Cardiac fibroblast (primary cell): ENCODE measurements at regions not wholly inside any gene's neighbourhood (a gene's known extent, or its start where the extent isn't known, plus 50 kb on each side); places are given as distances from the start of the nearest gene placed in this dataset.
A peak's percentile ranks its signal among the peaks of the same experiment; 100 is the strongest.

ENCODE experiments used
- DNase-seq, 2 donors: peaks; one replicate each; pipeline versions ENCODE4 v3.0.0 to v3.0.0-alpha.2; 2010; ENCODE audit warnings: low read depth in 2 of 2
- H3K4me3 ChIP-seq, 2 donors: replicated peaks in 1 of 2; 1 replicate in 1 of 2; 2 replicates in 1 of 2; pipeline ENCODE4 v1.5.1; 2011; ENCODE audit warnings: low read depth in 2 of 2, low read length in 2 of 2, mild to moderate bottlenecking in 2 of 2, moderate library complexity in 1 of 2
- TF ChIP-seq, protein P1 (sequence below): IDR thresholded peaks from one replicate; pipeline ENCODE4 v1.5.1; 2011; ENCODE audit warnings: low read depth, mild to moderate bottlenecking, low read length, inconsistent platforms

DNA sequence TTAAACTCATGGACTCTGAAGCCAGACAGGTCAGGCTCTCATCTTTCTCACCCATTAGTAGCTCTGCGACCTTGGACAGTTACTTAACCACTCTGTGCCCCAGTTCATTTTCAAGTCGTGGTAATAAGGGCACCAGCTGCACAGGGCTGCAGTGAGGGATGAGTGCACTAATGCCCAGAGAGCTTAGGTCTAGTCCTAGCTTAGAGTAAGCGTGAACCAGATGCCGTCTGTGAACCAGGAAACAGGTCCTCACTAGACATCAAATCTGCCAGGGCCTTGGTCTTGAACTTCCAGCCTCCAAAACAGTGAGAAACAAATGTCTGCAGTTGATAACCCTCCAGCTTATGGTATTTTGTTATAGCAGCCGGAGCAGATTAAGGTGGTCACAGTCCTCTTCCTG is 222.4 kb upstream of the PFKP start:
- no peak overlapping the region for H3K4me3 ChIP-seq
- DNase-seq, result no peak
- TF ChIP-seq, protein P1, sequence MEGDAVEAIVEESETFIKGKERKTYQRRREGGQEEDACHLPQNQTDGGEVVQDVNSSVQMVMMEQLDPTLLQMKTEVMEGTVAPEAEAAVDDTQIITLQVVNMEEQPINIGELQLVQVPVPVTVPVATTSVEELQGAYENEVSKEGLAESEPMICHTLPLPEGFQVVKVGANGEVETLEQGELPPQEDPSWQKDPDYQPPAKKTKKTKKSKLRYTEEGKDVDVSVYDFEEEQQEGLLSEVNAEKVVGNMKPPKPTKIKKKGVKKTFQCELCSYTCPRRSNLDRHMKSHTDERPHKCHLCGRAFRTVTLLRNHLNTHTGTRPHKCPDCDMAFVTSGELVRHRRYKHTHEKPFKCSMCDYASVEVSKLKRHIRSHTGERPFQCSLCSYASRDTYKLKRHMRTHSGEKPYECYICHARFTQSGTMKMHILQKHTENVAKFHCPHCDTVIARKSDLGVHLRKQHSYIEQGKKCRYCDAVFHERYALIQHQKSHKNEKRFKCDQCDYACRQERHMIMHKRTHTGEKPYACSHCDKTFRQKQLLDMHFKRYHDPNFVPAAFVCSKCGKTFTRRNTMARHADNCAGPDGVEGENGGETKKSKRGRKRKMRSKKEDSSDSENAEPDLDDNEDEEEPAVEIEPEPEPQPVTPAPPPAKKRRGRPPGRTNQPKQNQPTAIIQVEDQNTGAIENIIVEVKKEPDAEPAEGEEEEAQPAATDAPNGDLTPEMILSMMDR, result no peak

DNA sequence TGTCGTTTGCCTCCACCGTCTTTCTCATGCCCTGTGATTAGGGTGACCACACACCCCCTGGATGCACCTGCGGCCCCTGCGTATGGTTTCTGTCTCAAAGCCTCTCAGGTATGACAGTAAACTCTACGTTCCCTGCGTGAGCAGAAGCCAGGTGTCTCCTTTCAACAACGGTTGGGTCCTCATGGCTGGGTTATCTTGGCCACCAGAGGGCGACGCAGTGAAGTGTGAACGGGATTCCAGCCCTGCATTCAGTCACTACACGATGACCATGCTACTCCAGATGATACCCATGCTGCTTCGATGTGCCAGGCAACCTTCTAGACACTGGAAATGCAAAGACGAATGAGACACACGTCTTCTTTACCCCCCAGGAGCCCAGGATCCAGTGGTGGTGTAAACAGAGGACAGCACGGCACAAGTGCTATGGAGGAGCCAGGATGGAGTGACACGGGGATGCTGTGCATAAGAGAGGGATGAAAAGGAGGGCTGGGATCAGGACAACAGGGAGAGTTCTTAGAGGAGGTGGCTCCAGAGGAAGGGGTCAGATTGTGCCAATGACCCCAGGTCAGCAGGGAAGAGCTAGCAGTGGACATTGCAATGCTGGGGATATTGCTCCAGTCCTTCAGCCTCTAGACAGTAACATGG is 228.1 kb upstream of the PFKP start:
- DNase-seq, result peak in 1 of 2 donors; percentile 15
- no peak overlapping the region for H3K4me3 ChIP-seq
- TF ChIP-seq, protein P1, result peak; percentile 44

DNA sequence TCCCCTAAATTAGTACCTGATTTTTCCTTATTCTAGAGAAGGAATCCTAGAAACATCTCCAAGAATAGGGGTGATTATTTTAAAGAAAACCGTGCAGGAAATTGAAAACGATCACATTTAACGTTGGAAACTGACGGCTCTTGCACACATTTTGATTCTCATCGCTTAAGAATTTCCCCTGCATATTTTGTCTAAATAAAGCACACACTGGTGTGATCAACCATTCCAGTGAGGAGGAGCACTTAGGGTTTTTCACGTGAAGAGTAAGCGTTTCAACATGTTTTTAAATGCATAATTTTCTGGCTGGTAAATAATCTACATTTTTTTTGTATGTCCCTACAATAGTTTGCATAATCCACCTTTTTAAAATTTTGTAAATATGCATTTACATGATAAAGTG is 229.7 kb upstream of the PFKP start:
- H3K4me3 ChIP-seq, result no peak overlapping the region
- DNase-seq, result no peak
- TF ChIP-seq, protein P1, result no peak

DNA sequence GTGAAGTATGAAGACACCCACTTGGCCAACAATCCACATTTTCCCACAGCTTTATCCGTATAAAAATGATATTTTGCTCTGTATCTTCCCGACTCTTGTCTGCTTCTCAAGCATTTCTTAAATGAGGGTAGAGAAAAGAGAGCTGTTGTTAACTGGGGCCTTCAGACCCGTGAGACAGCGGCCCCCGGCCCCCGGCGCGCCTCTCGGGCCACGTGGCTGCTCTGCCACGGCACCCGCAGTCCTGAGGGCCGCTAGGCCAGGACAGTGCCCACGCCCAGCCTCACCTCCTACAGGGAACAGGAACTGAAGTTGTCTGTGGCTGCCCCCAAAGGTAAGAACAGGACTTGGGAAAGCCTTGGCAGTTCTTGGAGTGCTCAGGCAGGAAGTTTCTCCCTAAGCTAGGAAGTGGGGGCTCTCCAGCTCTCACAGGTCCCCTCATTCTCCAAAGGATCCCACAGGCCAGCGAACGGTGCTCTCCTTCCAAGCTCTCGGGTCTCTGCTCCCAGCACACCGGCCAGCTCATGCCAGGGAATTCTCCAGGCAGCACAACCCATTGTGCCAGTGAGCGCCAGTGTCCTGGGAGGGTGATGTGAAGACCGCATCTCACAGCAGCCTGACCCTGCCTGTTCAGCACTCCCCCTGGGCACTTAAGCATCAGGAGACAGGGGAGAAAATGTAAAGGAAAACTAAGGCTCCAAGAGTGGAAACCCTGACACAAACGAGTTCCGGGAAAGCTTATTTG is 230.3 kb upstream of the PFKP start:
- no peak for DNase-seq

DNA sequence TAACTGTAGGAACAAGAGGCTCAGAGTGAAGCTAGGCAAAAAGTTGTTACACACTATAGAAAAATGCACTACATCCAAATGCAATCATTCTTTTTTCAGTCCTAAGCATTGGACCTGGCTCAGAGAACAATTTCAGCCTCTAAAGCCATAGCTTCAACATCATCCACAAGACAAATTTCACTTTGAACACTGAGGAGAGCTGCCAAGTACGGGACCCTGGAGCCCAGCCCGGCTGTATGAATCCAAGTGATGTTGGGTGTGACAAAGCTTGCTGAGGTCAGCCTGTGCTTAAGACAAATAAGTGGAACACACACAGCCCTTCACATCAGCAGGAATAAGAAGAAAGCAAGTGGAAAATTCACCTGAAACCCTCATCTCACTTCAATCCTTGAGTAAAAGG is 233.1 kb upstream of the PFKP start:
- no peak for DNase-seq
- H3K4me3 ChIP-seq, result no peak overlapping the region
- TF ChIP-seq, protein P1, result no peak

More for the DNA sequence above, 230.3 kb upstream of the PFKP start:
- H3K4me3 ChIP-seq, result no peak overlapping the region
- TF ChIP-seq, protein P1, result no peak

DNA sequence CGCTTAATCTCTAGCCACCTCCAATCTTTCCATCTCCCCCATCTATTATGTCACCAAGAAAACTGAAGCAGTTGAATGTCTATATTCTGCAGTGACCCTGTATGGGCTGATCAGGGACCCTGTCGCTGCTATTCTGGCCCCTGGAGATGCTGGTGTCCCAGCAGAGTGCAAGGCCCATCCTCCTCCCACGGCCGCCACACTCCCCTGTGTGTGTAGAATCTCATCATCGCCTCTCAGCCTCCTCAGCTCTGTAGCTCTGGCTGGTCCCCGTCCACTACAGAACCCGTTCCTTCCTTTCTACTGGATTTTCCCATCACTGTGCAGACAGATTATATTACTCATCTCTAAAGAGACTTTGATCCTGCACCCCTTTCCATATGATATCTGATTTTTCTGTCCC is 235.8 kb upstream of the PFKP start:
- TF ChIP-seq, protein P1, result no peak
- DNase-seq, result no peak

DNA sequence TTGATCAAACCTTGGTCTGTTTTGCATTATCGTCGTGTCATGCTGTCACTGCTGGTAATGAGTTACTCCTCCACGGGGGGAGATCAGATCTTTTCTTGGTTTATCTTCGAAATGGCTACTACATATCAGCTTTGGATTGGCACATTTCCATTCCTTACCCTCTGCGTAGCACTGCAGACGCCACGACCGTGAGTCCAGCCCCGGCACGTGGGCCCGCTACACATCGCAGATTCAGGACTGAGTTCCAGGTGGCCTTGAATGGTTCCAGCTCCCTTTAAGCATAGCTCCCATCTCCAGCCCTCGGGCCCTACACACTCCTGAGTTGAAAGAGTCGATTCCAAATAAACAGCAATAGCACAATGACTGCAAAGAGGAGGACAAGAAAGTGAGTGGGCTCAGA is 238.6 kb upstream of the PFKP start:
- DNase-seq, result no peak
- no peak overlapping the region for H3K4me3 ChIP-seq
- TF ChIP-seq, protein P1, result no peak

More for the DNA sequence above, 235.8 kb upstream of the PFKP start:
- H3K4me3 ChIP-seq, result no peak overlapping the region
